C4-2B (cell line): ENCODE measurements at regions not wholly inside any gene's neighbourhood (a gene's known extent, or its start where the extent isn't known, plus 50 kb on each side); places are given as distances from the start of the nearest gene placed in this dataset.

Experiments
- ZFX ChIP-seq: fragments of 450-650 bp; IDR thresholded peaks from 2 replicates; pipeline ENCODE4 v1.6.1; 2017
- TF ChIP-seq, protein P1 (sequence below): fragments of 450-650 bp; conservative IDR thresholded peaks from 2 replicates; pipeline ENCODE4 v1.5.1; 2017; ENCODE audit warnings: mild to moderate bottlenecking

DNA sequence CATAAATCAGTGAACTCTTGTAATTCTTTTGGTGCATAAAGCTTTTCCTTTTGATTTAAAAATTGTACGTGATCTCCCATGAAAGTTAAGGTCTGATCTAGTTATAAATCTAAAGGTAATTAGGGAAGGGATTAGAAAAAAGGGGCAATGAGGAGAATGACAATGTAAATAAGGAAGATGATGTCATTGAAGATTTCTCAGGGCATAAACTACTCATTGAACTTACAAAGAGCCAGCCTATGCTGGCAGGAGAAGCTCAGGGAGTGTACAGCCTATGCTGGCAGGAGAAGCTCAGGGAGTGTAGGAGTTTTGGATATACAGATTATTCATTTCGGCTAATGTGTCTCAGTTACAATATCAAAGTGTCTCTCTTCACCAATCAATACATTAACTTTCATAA, 1533.5 kb upstream of the ADGRL3 start:
- TF ChIP-seq, protein P1, sequence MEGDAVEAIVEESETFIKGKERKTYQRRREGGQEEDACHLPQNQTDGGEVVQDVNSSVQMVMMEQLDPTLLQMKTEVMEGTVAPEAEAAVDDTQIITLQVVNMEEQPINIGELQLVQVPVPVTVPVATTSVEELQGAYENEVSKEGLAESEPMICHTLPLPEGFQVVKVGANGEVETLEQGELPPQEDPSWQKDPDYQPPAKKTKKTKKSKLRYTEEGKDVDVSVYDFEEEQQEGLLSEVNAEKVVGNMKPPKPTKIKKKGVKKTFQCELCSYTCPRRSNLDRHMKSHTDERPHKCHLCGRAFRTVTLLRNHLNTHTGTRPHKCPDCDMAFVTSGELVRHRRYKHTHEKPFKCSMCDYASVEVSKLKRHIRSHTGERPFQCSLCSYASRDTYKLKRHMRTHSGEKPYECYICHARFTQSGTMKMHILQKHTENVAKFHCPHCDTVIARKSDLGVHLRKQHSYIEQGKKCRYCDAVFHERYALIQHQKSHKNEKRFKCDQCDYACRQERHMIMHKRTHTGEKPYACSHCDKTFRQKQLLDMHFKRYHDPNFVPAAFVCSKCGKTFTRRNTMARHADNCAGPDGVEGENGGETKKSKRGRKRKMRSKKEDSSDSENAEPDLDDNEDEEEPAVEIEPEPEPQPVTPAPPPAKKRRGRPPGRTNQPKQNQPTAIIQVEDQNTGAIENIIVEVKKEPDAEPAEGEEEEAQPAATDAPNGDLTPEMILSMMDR = no peak
- no peak for TF ChIP-seq ZFX
